ENCODE measurements at regions not wholly inside any gene's neighbourhood (a gene's known extent, or its start where the extent isn't known, plus 50 kb on each side); places are given as distances from the start of the nearest gene placed in this dataset.

DNA sequence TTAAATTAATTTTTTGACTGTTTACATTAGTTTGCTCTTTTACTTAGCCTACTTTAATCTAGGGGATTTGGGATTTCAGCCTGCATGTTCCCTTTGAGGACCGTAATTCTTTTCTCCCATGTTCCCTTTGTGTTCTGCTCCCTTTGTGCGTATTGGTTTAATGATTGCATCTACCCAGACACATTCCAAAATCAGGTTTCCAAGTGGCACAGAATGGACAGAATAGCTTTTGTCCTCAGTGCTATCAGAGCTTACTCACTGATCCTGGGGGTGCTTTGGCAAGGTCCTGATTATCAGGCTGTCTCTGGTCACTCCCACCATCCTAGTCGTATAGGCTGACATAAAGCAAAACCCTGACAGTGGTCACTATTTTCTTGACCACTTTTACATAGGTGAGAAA lies 867.5 kb downstream of the TSN start:
- DNase-seq = no peak
- no peak overlapping the region for H3K4me3 ChIP-seq
- no peaks in the 10 kb centered on the region for H3K27me3 ChIP-seq (replicated peaks; ENCODE audit: insufficient read depth)
- no peaks in the 10 kb centered on the region for H3K9me2 ChIP-seq (ENCODE audit: insufficient read depth)
- H4K20me1 ChIP-seq (ENCODE audit: insufficient read depth) = no peaks in the 10 kb centered on the region; the same call in 1 of the 2 replicates
- no peak overlapping the region for H2AFZ ChIP-seq
- H3K79me2 ChIP-seq (ENCODE audit: insufficient read depth) = no peaks in the 10 kb centered on the region
- no peak overlapping the region for H3K9ac ChIP-seq
- H3K4me2 ChIP-seq (ENCODE audit: unreplicated experiment) = no peak overlapping the region
- H3K27ac ChIP-seq = no peak overlapping the region
- no peaks in the 10 kb centered on the region for H3K4me1 ChIP-seq (ENCODE audit: insufficient read depth)
- no peaks in the 10 kb centered on the region for H3F3A ChIP-seq (ENCODE audit: insufficient read depth)
- in situ Hi-C loops (cut with MboI) = no loop called here
- H3K36me3 ChIP-seq (ENCODE audit: low read depth) = no peaks in the 10 kb centered on the region
- no peak for TF ChIP-seq EZH2phosphoT487 (IDR thresholded peaks at IDR 0.05; ENCODE audit: insufficient read depth, low read depth)
- TF ChIP-seq EZH2 (IDR thresholded peaks at IDR 0.05; ENCODE audit: insufficient read depth, poor library complexity, severe bottlenecking) = no peak
- no peaks in the 10 kb centered on the region for H3K9me3 ChIP-seq (ENCODE audit: low read depth)
- WGBS, 2 experiments (ENCODE audit: low coverage in 1 of 2, low lambda C conversion rate in 2 of 2, missing lambda C conversion rate in 2 of 2) = 2 to 5% methylated on average over 3 of the region's 3 CpGs

DNA sequence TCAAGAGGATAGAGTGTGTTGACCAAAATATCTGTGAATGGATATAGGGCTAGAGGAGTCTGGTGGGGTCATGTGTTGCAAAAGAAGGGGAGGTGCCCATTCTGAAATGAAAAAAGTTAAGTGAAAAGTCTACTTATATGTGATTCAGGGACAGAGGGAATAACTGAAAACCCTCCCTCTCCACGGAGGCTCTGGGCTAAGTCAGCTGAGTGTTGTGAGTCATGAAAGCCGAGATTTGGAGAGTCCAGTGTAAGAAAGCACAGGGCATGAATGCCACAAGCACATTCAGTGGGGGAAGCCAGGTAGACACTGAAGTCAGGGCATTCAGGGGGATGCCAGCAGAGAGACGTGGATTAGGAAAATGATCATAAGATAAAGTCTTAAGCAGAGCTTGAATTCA lies 871.9 kb downstream of the TSN start:
- no peaks in the 10 kb centered on the region for H3K9me3 ChIP-seq (ENCODE audit: low read depth)
- WGBS, 2 experiments (ENCODE audit: low coverage in 1 of 2, low lambda C conversion rate in 2 of 2, missing lambda C conversion rate in 2 of 2) = 19 to 20% methylated on average over 3 of the region's 3 CpGs
- no peak overlapping the region for H3K4me2 ChIP-seq (ENCODE audit: unreplicated experiment)
- H3K79me2 ChIP-seq (ENCODE audit: insufficient read depth) = no peaks in the 10 kb centered on the region
- no peak overlapping the region for H2AFZ ChIP-seq
- H3K9me2 ChIP-seq (ENCODE audit: insufficient read depth) = no peaks in the 10 kb centered on the region
- no peaks in the 10 kb centered on the region for H3F3A ChIP-seq (ENCODE audit: insufficient read depth)
- no peak overlapping the region for H3K9ac ChIP-seq
- in situ Hi-C loops (cut with MboI) = no loop called here
- no peaks in the 10 kb centered on the region for H3K36me3 ChIP-seq (ENCODE audit: low read depth)
- no peaks in the 10 kb centered on the region for H3K4me1 ChIP-seq (ENCODE audit: insufficient read depth)
- no peaks in the 10 kb centered on the region for H3K27me3 ChIP-seq (replicated peaks; ENCODE audit: insufficient read depth)
- no peaks in the 10 kb centered on the region; the same call in 1 of the 2 replicates for H4K20me1 ChIP-seq (ENCODE audit: insufficient read depth)
- H3K4me3 ChIP-seq = no peak overlapping the region
- DNase-seq = peak; percentile 24
- no peak overlapping the region for H3K27ac ChIP-seq
- TF ChIP-seq EZH2 (IDR thresholded peaks at IDR 0.05; ENCODE audit: insufficient read depth, poor library complexity, severe bottlenecking) (no peak), EZH2phosphoT487 (IDR thresholded peaks at IDR 0.05; ENCODE audit: insufficient read depth, low read depth) (no peak)

DNA sequence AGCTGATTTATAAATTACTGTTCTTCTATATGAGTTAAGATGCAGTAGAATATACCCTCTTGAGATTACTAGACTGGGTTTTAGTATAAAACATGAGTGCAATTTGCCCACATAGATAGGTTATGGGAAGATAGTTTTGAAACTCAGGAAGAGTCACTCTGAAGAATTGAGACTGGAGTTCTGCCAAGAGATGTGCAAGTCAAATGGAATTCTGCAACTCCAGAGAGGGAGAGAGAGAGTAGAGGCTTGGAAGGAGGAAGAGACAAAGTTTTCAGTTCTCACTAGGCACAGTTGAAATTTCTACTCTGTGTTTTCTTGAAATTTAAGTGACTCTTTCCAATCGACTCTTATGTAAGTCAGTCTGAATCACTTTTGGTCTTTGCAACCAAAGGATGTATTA lies 878.8 kb downstream of the TSN start:
- no peaks in the 10 kb centered on the region for H3K9me3 ChIP-seq (ENCODE audit: low read depth)
- in situ Hi-C loops (cut with MboI) = no loop called here
- peak overlapping the region; percentile 33 for H3K4me2 ChIP-seq (ENCODE audit: unreplicated experiment)
- no peaks in the 10 kb centered on the region for H4K20me1 ChIP-seq (ENCODE audit: insufficient read depth)
- no peak overlapping the region for H2AFZ ChIP-seq
- DNase-seq = peak; percentile 91
- H3K27me3 ChIP-seq (replicated peaks; ENCODE audit: insufficient read depth) = no peaks in the 10 kb centered on the region
- 14 to 15% methylated on average over 1 of the region's 1 CpG for WGBS, 2 experiments (ENCODE audit: low coverage in 1 of 2, low lambda C conversion rate in 2 of 2, missing lambda C conversion rate in 2 of 2)
- TF ChIP-seq EZH2phosphoT487 (IDR thresholded peaks at IDR 0.05; ENCODE audit: insufficient read depth, low read depth) (no peak), EZH2 (IDR thresholded peaks at IDR 0.05; ENCODE audit: insufficient read depth, poor library complexity, severe bottlenecking) (no peak)
- H3K79me2 ChIP-seq (ENCODE audit: insufficient read depth) = no peaks in the 10 kb centered on the region
- peaks cover 19% of the 10 kb centered on the region for H3F3A ChIP-seq (ENCODE audit: insufficient read depth)
- peak overlapping the region; percentile 18; the same call in 1 of the 2 replicates for H3K4me3 ChIP-seq
- H3K36me3 ChIP-seq (ENCODE audit: low read depth) = no peaks in the 10 kb centered on the region
- peaks cover 30% of the 10 kb centered on the region for H3K4me1 ChIP-seq (ENCODE audit: insufficient read depth)
- H3K9ac ChIP-seq = peak overlapping the region; percentile 40
- H3K27ac ChIP-seq = peak overlapping the region; percentile 73
- no peaks in the 10 kb centered on the region for H3K9me2 ChIP-seq (ENCODE audit: insufficient read depth)

DNA sequence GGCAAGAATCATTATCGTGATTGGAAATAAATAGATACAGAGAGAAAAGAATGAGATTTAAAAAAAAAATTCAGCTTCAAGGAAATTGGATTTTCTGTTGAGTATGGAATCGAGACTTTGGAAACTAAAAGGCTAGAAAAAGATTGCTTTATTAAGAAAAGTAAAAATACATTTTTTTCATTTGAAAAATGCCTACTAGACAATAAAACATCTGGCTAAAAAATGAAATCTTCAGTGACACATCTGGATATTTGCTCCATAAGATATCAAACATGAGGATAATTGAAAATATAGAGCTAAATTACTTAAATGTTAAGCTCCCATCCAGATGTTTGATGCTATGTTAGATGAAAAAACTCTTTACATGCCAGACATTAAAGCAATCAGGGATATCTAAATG lies 879.5 kb downstream of the TSN start:
- WGBS, 2 experiments (ENCODE audit: low coverage in 1 of 2, low lambda C conversion rate in 2 of 2, missing lambda C conversion rate in 2 of 2) = 26 to 35% methylated on average over 2 of the region's 2 CpGs
- Histone ChIP-seq H3K4me2 (ENCODE audit: unreplicated experiment) (peak overlapping the region; percentile 33), H3K4me3 (peak overlapping the region; percentile 18; the same call in 1 of the 2 replicates), H3K4me1 (ENCODE audit: insufficient read depth) (peaks cover 30% of the 10 kb centered on the region), H4K20me1 (ENCODE audit: insufficient read depth) (no peaks in the 10 kb centered on the region), H3K79me2 (ENCODE audit: insufficient read depth) (no peaks in the 10 kb centered on the region), H3K9me2 (ENCODE audit: insufficient read depth) (no peaks in the 10 kb centered on the region), H3K9ac (peak overlapping the region; percentile 40; the same call in 1 of the 2 replicates), H3K36me3 (ENCODE audit: low read depth) (no peaks in the 10 kb centered on the region), H3K27me3 (replicated peaks; ENCODE audit: insufficient read depth) (no peaks in the 10 kb centered on the region), H3K9me3 (ENCODE audit: low read depth) (no peaks in the 10 kb centered on the region), H3F3A (ENCODE audit: insufficient read depth) (peaks cover 19% of the 10 kb centered on the region), H3K27ac (peak overlapping the region; percentile 73), H2AFZ (no peak overlapping the region)
- DNase-seq = no peak
- TF ChIP-seq EZH2 (IDR thresholded peaks at IDR 0.05; ENCODE audit: insufficient read depth, poor library complexity, severe bottlenecking) = no peak
- no peak for TF ChIP-seq EZH2phosphoT487 (IDR thresholded peaks at IDR 0.05; ENCODE audit: insufficient read depth, low read depth)
- in situ Hi-C loops (cut with MboI) = no loop called here

DNA sequence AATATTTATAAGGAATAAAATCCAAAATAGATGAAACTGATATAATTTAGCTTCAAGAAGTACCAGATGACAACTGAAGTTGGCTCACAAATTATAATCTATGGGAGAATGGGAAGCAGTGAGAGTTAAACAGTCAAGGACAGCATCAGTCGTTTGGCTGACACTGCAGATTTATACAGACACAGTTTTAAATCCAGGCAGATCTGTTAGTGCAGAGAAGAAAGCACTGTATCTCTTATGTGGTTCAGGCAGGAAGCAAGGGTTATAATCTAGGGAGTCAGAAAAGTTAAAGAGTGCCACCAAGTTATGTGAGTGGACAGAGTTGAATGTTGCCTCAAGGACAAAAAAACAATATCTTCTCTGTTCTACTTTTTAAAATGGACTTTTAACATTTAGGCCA lies 880.2 kb downstream of the TSN start:
- no peak overlapping the region for H3K4me3 ChIP-seq
- H3F3A ChIP-seq (ENCODE audit: insufficient read depth) = peaks cover 19% of the 10 kb centered on the region
- no peaks in the 10 kb centered on the region for H3K9me2 ChIP-seq (ENCODE audit: insufficient read depth)
- peak overlapping the region; percentile 74 for H3K27ac ChIP-seq
- H3K79me2 ChIP-seq (ENCODE audit: insufficient read depth) = no peaks in the 10 kb centered on the region
- no peaks in the 10 kb centered on the region for H4K20me1 ChIP-seq (ENCODE audit: insufficient read depth)
- 5 to 14% methylated on average over 1 of the region's 1 CpG for WGBS, 2 experiments (ENCODE audit: low coverage in 1 of 2, low lambda C conversion rate in 2 of 2, missing lambda C conversion rate in 2 of 2)
- no peak overlapping the region for H3K9ac ChIP-seq
- no peaks in the 10 kb centered on the region for H3K36me3 ChIP-seq (ENCODE audit: low read depth)
- peaks cover 30% of the 10 kb centered on the region for H3K4me1 ChIP-seq (ENCODE audit: insufficient read depth)
- H3K9me3 ChIP-seq (ENCODE audit: low read depth) = no peaks in the 10 kb centered on the region
- TF ChIP-seq EZH2phosphoT487 (IDR thresholded peaks at IDR 0.05; ENCODE audit: insufficient read depth, low read depth) = no peak
- TF ChIP-seq EZH2 (IDR thresholded peaks at IDR 0.05; ENCODE audit: insufficient read depth, poor library complexity, severe bottlenecking) = no peak
- H2AFZ ChIP-seq = no peak overlapping the region
- no peaks in the 10 kb centered on the region for H3K27me3 ChIP-seq (replicated peaks; ENCODE audit: insufficient read depth)
- peak; percentile 4 for DNase-seq
- no peak overlapping the region for H3K4me2 ChIP-seq (ENCODE audit: unreplicated experiment)
- in situ Hi-C loops (cut with MboI) = no loop called here
